ENCODE measurements at regions not wholly inside any gene's neighbourhood (a gene's known extent, or its start where the extent isn't known, plus 50 kb on each side); places are given as distances from the start of the nearest gene placed in this dataset.

GRCh38 chr1:220341126-220341525 is 68.9 kb upstream of the RAB3GAP2 start:
- Histone ChIP-seq H3K4me3 (no peak overlapping the region), H3K4me1 (ENCODE audit: low read depth) (no peaks in the 10 kb centered on the region), H3K36me3 (ENCODE audit: low read depth) (no peaks in the 10 kb centered on the region), H3K9me3 (no peaks in the 10 kb centered on the region)
- intact Hi-C loops (cut with DNase I, micrococcal nuclease), result no loop called here
- no peak for TF ChIP-seq CTCF (IDR thresholded peaks at IDR 0.05)
- ATAC-seq, result no peak
- DNase-seq, result no peak

- intact Hi-C loops (cut with DNase I, micrococcal nuclease), result no loop called here
- no peak for ATAC-seq
- TF ChIP-seq CTCF (IDR thresholded peaks at IDR 0.05), result no peak
Observed at GRCh38 chr1:220339581-220339980, 67.3 kb upstream of the RAB3GAP2 start.

GRCh38 chr1:220338759-220339158 is 66.5 kb upstream of the RAB3GAP2 start:
- Histone ChIP-seq H3K4me1 (ENCODE audit: low read depth) (no peaks in the 10 kb centered on the region), H3K9me3 (no peaks in the 10 kb centered on the region), H3K4me3 (no peak overlapping the region), H3K36me3 (ENCODE audit: low read depth) (no peaks in the 10 kb centered on the region)
- no peak for TF ChIP-seq CTCF (IDR thresholded peaks at IDR 0.05)
- intact Hi-C loops (cut with DNase I, micrococcal nuclease), result no loop called here
- DNase-seq (no peak), ATAC-seq (no peak)

More at GRCh38 chr1:220339581-220339980, 67.3 kb upstream of the RAB3GAP2 start:
- H3K4me1 ChIP-seq (ENCODE audit: low read depth), result no peaks in the 10 kb centered on the region
- no peak overlapping the region for H3K4me3 ChIP-seq
- no peak for DNase-seq
- H3K9me3 ChIP-seq, result no peaks in the 10 kb centered on the region
- H3K36me3 ChIP-seq (ENCODE audit: low read depth), result no peaks in the 10 kb centered on the region

GRCh38 chr1:220336391-220337031 is 64.3 kb upstream of the RAB3GAP2 start:
- intact Hi-C loops (cut with DNase I, micrococcal nuclease), result no loop called here
- no peak overlapping the region for H3K4me3 ChIP-seq
- H3K36me3 ChIP-seq (ENCODE audit: low read depth), result no peaks in the 10 kb centered on the region
- TF ChIP-seq CTCF (IDR thresholded peaks at IDR 0.05), result no peak
- ATAC-seq, result no peak
- no peaks in the 10 kb centered on the region for H3K9me3 ChIP-seq
- no peaks in the 10 kb centered on the region for H3K4me1 ChIP-seq (ENCODE audit: low read depth)
- no peak for DNase-seq

GRCh38 chr1:220335668-220336067 is 63.4 kb upstream of the RAB3GAP2 start:
- Histone ChIP-seq H3K4me3 (no peak overlapping the region), H3K9me3 (no peaks in the 10 kb centered on the region), H3K36me3 (ENCODE audit: low read depth) (no peaks in the 10 kb centered on the region), H3K4me1 (ENCODE audit: low read depth) (no peaks in the 10 kb centered on the region)
- no peak for DNase-seq
- ATAC-seq, result no peak
- intact Hi-C loops (cut with DNase I, micrococcal nuclease), result no loop called here
- TF ChIP-seq CTCF (IDR thresholded peaks at IDR 0.05), result no peak

GRCh38 chr1:220331318-220331717 is 59.1 kb upstream of the RAB3GAP2 start:
- no peak for TF ChIP-seq CTCF (IDR thresholded peaks at IDR 0.05)

More at GRCh38 chr1:220331318-220331717, 59.1 kb upstream of the RAB3GAP2 start:
- Histone ChIP-seq H3K36me3 (ENCODE audit: low read depth) (no peaks in the 10 kb centered on the region), H3K4me3 (no peak overlapping the region), H3K9me3 (no peaks in the 10 kb centered on the region), H3K4me1 (ENCODE audit: low read depth) (no peaks in the 10 kb centered on the region)
- DNase-seq (no peak), ATAC-seq (no peak)
- intact Hi-C loops (cut with DNase I, micrococcal nuclease), result no loop called here
